Hepatocyte (in vitro differentiated cells): ENCODE measurements at regions not wholly inside any gene's neighbourhood (a gene's known extent, or its start where the extent isn't known, plus 50 kb on each side); places are given as distances from the start of the nearest gene placed in this dataset.

Source experiments
- EZH2 ChIP-seq: fragments of 200-600 bp; sonication (generic); IDR thresholded peaks from 2 replicates; pipeline ENCODE4 v1.6.1; 2016; ENCODE audit warnings: antibody characterized with exemption, mild to moderate bottlenecking, borderline replicate concordance
- TF ChIP-seq, protein P1 (sequence below): fragments of 200-600 bp; sonication (generic); IDR thresholded peaks from 2 replicates; pipeline ENCODE4 v1.5.1; 2016; ENCODE audit warnings: antibody characterized with exemption, mild to moderate bottlenecking; ENCODE audit not compliant: poor library complexity

DNA sequence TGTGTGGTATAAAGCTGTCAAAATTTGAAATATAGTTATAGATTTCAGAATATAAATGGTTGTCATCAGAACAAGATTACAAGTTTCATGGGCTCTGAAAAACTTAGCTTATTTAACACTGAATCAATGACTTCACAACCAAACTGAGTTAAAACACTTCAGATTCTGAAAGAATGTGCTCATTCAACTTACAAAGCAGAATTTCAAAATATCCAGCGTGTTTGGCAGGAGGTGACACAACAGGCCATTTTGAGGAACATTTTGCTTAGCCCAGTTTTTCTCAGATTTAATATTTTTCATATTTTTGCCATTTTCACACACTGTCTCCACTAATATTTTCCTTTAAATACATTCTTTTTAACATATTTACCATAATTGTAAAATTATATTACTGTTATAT lies 781.1 kb downstream of the TUSC7 start:
- TF ChIP-seq, protein P1, sequence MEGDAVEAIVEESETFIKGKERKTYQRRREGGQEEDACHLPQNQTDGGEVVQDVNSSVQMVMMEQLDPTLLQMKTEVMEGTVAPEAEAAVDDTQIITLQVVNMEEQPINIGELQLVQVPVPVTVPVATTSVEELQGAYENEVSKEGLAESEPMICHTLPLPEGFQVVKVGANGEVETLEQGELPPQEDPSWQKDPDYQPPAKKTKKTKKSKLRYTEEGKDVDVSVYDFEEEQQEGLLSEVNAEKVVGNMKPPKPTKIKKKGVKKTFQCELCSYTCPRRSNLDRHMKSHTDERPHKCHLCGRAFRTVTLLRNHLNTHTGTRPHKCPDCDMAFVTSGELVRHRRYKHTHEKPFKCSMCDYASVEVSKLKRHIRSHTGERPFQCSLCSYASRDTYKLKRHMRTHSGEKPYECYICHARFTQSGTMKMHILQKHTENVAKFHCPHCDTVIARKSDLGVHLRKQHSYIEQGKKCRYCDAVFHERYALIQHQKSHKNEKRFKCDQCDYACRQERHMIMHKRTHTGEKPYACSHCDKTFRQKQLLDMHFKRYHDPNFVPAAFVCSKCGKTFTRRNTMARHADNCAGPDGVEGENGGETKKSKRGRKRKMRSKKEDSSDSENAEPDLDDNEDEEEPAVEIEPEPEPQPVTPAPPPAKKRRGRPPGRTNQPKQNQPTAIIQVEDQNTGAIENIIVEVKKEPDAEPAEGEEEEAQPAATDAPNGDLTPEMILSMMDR: no peak
- TF ChIP-seq EZH2: no peak
